ENCODE measurements at regions not wholly inside any gene's neighbourhood (a gene's known extent, or its start where the extent isn't known, plus 50 kb on each side); places are given as distances from the start of the nearest gene placed in this dataset.

DNA sequence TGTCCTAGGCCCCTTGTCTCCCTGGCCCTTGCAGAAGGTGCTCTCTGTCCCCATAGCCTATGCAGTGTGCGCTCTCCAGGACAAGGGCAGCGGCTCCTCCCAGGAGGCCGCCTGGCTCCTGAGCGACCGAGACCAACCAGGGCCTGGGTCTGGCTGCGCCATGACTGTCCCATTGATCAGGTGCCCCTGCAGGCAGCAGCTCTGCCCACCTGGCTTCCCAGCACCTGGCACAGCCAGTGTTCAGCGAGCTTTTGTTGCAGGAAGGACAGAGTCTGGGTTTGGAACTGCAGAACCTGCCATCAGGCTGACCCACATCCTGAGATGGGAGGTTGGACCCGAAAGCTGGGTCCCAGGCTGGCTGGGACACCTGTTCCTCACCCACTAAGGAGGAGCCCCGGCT, 1001.1 kb downstream of the BRD1 start:
- no peak for TF ChIP-seq POLR2A (IDR thresholded peaks at IDR 0.05; ENCODE audit: low read depth, low read length)
- no peak for TF ChIP-seq POLR2AphosphoS5 (IDR thresholded peaks at IDR 0.05; ENCODE audit: low read depth, low read length)

Data from GM12891 (cell line).